Spleen (tissue), 11 donors: ENCODE measurements at regions not wholly inside any gene's neighbourhood (a gene's known extent, or its start where the extent isn't known, plus 50 kb on each side); places are given as distances from the start of the nearest gene placed in this dataset.

ENCODE experiments used
- DNase-seq: peaks from one replicate; pipeline ENCODE4 v3.0.0-alpha.2; 2020
- H3K27ac ChIP-seq, 8 donors: fragments of 200-600 bp; sonication (generic) in 7 of 8; 1 replicate in 4 of 8; 2 replicates in 4 of 8; pipeline versions ENCODE4 v1.5.0 to v1.8.0; 2016 to 2021; ENCODE audit warnings: inconsistent platforms in 4 of 8, mild to moderate bottlenecking in 4 of 8, moderate library complexity in 1 of 8
- H3K27me3 ChIP-seq, 7 donors: fragments of 200-600 bp; sonication (generic) in 6 of 7; replicated peaks in 1 of 7; 1 replicate in 4 of 7; 2 replicates in 3 of 7; pipeline versions ENCODE4 v1.5.0 to v1.8.0; 2016 to 2021; ENCODE audit warnings: inconsistent platforms in 3 of 7, mild to moderate bottlenecking in 1 of 7
- H3K36me3 ChIP-seq, 6 donors: fragments of 200-600 bp; sonication (generic) in 5 of 6; 1 replicate in 4 of 6; 2 replicates in 2 of 6; pipeline versions ENCODE4 v1.5.0 to v1.8.0; 2016 to 2021; ENCODE audit warnings: inconsistent platforms in 2 of 6
- H3K4me1 ChIP-seq, 6 donors: fragments of 200-600 bp; sonication (generic) in 5 of 6; 1 replicate in 3 of 6; 2 replicates in 3 of 6; pipeline versions ENCODE4 v1.5.0 to v1.8.0; 2016 to 2021; ENCODE audit warnings: inconsistent platforms in 3 of 6
- H3K4me3 ChIP-seq, 8 donors: fragments of 200-600 bp; sonication (generic) in 7 of 8; 1 replicate in 4 of 8; 2 replicates in 4 of 8; pipeline versions ENCODE4 v1.5.0 to v1.8.0; 2016 to 2021; ENCODE audit warnings: inconsistent platforms in 4 of 8, mild to moderate bottlenecking in 4 of 8, moderate library complexity in 2 of 8
- H3K9me3 ChIP-seq, 8 donors: fragments of 200-600 bp; sonication (generic) in 7 of 8; 1 replicate in 4 of 8; 2 replicates in 4 of 8; pipeline versions ENCODE4 v1.5.0 to v1.8.0; 2016 to 2021; ENCODE audit warnings: inconsistent platforms in 4 of 8
- CTCF ChIP-seq, 11 experiments: fragments of 200-600 bp in 7 of 11; fragments of 450-650 bp in 4 of 11; sonication (generic) in 4 of 11; IDR thresholded peaks in 8 of 11; conservative IDR thresholded peaks in 3 of 11; 1 replicate in 7 of 11; 2 replicates in 4 of 11; pipeline versions ENCODE4 v1.4.0 to v1.8.0; 2016 to 2021; ENCODE audit warnings: antibody characterized with exemption in 11 of 11, inconsistent platforms in 4 of 11, mild to moderate bottlenecking in 1 of 11
- POLR2A ChIP-seq, 3 donors: fragments of 450-650 bp; IDR thresholded peaks; one replicate each; pipeline ENCODE4 v1.5.1; 2017; ENCODE audit warnings: antibody characterized with exemption in 3 of 3, mild to moderate bottlenecking in 1 of 3
- POLR2AphosphoS5 ChIP-seq, 3 donors: sonication (generic); formaldehyde crosslinking; IDR thresholded peaks; one replicate each; pipeline ENCODE4 v1.5.1; 2017; ENCODE audit warnings: antibody characterized with exemption in 3 of 3
- WGBS, 5 donors: extraction: QIAGEN DNeasy Blood & Tissue Kit in 3 of 5; methylation state at CpG; one replicate each; pipeline versions ENCODE4 v1.1.5 to v1.1.7; 2013 to 2018; 5-methylcytosine and 5-hydroxymethylcytosine counted together
- intact Hi-C: fragments of 100-400 bp; cut with DNase I; formaldehyde crosslinking; loops from one replicate; pipeline ENCODE4 v1.15.0; 2023; ENCODE audit warnings: low total_unique reads
- donor health status: healthy with polysubstance abuse.
- donor health status: DM: no; HTN: no; CAD: no; lungs with moderate emphysema.
- donor health status: DM: no; HTN: no; CAD: no.
- donor health status: Bipolar disorder and iron deficiency.
- donor health status: healthy.
- donor health status: DM: no; HTN: no; CAD: no.
- donor health status: DM: yes; HTN: yes; CAD: no.

- H3K27me3 ChIP-seq = peaks cover 0 to 16% (median 0%) of the 10 kb centered on the region in 7 donors
- peak; percentile 64 for DNase-seq
- no peaks in the 10 kb centered on the region for H3K4me1 ChIP-seq
- no peaks in the 10 kb centered on the region for H3K36me3 ChIP-seq
- no peak overlapping the region for H3K4me3 ChIP-seq
- 66 to 81% (median 80%) methylated on average over 25 to 30 of the region's 30 CpGs for WGBS, 5 donors
- TF ChIP-seq CTCF (IDR thresholded peaks at IDR 0.05 in 8 of 11, conservative IDR thresholded peaks at IDR 0.05 in 3 of 11) = no peak
- no peak for TF ChIP-seq POLR2A (IDR thresholded peaks at IDR 0.05)
- no peak for TF ChIP-seq POLR2AphosphoS5 (IDR thresholded peaks at IDR 0.05)
- intact Hi-C loops = no loop called here
- H3K9me3 ChIP-seq = peaks cover 0 to 17% (median 7%) of the 10 kb centered on the region in 8 donors
- no peak overlapping the region for H3K27ac ChIP-seq
Measured at GRCh38 chr6:170102582-170103481, 188.0 kb downstream of the DLL1 start.

GRCh38 chr6:170102038-170102437 lies 188.8 kb downstream of the DLL1 start:
- intact Hi-C loops = no loop called here
- H3K4me3 ChIP-seq = no peak overlapping the region
- no peaks in the 10 kb centered on the region for H3K36me3 ChIP-seq
- no peaks in the 10 kb centered on the region for H3K4me1 ChIP-seq
- TF ChIP-seq POLR2AphosphoS5 (IDR thresholded peaks at IDR 0.05) (no peak), CTCF (IDR thresholded peaks at IDR 0.05 in 8 of 11, conservative IDR thresholded peaks at IDR 0.05 in 3 of 11) (no peak), POLR2A (IDR thresholded peaks at IDR 0.05) (no peak)
- DNase-seq = peak; percentile 55
- H3K9me3 ChIP-seq = peaks cover 0 to 17% (median 7%) of the 10 kb centered on the region in 8 donors
- H3K27me3 ChIP-seq = peaks cover 0 to 17% (median 5%) of the 10 kb centered on the region in 7 donors
- H3K27ac ChIP-seq = no peak overlapping the region
- WGBS, 5 donors = 77 to 86% (median 80%) methylated on average over 7 of the region's 7 CpGs

- Histone ChIP-seq H3K27ac (no peak overlapping the region), H3K27me3 (peaks cover 0 to 18% (median 8%) of the 10 kb centered on the region in 7 donors), H3K36me3 (no peaks in the 10 kb centered on the region), H3K4me1 (peaks cover 0 to under 1% (median 0%) of the 10 kb centered on the region in 6 donors), H3K4me3 (no peak overlapping the region), H3K9me3 (peaks cover 0 to 17% (median 7%) of the 10 kb centered on the region in 8 donors)
- intact Hi-C loops = no loop called here
- DNase-seq = peak; percentile 67
- 79 to 96% (median 92%) methylated on average over 13 to 17 of the region's 17 CpGs for WGBS, 5 donors
- TF ChIP-seq POLR2A (IDR thresholded peaks at IDR 0.05) (no peak), CTCF (IDR thresholded peaks at IDR 0.05 in 8 of 11, conservative IDR thresholded peaks at IDR 0.05 in 3 of 11) (no peak), POLR2AphosphoS5 (IDR thresholded peaks at IDR 0.05) (no peak)
Measured at GRCh38 chr6:170101281-170102035, 189.4 kb downstream of the DLL1 start.

- Histone ChIP-seq H3K4me1 (peaks cover 0 to 4% (median 0%) of the 10 kb centered on the region in 6 donors), H3K4me3 (no peak overlapping the region), H3K27ac (no peak overlapping the region), H3K9me3 (peaks cover 0 to 17% (median 7%) of the 10 kb centered on the region in 8 donors), H3K36me3 (no peaks in the 10 kb centered on the region), H3K27me3 (peaks cover 0 to 32% (median 8%) of the 10 kb centered on the region in 7 donors)
- TF ChIP-seq CTCF (IDR thresholded peaks at IDR 0.05 in 8 of 11, conservative IDR thresholded peaks at IDR 0.05 in 3 of 11) (no peak), POLR2AphosphoS5 (IDR thresholded peaks at IDR 0.05) (no peak), POLR2A (IDR thresholded peaks at IDR 0.05) (no peak)
- DNase-seq = peak; percentile 43
- intact Hi-C loops = no loop called here
- 63 to 94% (median 89%) methylated on average over 8 of the region's 8 CpGs for WGBS, 5 donors
Measured at GRCh38 chr6:170100046-170100445, 190.8 kb downstream of the DLL1 start.
